PC-3 (cell line): ENCODE measurements at regions not wholly inside any gene's neighbourhood (a gene's known extent, or its start where the extent isn't known, plus 50 kb on each side); places are given as distances from the start of the nearest gene placed in this dataset.

ENCODE experiments used
- ATAC-seq: fragments of 200-7000 bp; cut with Tn5 transposase; 2 replicates; pipeline ENCODE4 v1.9.1; 2020; ENCODE audit warnings: mild to moderate bottlenecking, moderate library complexity
- BruUV-seq: library from RNA; stranded (reverse); fragments of 400-500 nt; replicated peaks from 2 replicates; lab custom pipeline; 2021; lab: Mats Ljungman, UMichigan
- CTCF ChIA-PET: fragments of 300-600 bp; sonication (Branson Sonifier 250); formaldehyde crosslinking; loops from one replicate; lab custom pipeline; 2022; ENCODE audit warnings: antibody characterized with exemption; lab: Charles Lee
- POLR2A ChIA-PET: fragments of 300-600 bp; sonication (Branson Sonifier 250); formaldehyde crosslinking; loops from one replicate; lab custom pipeline; 2022; ENCODE audit warnings: antibody characterized with exemption; ENCODE audit not compliant: unreplicated experiment; lab: Charles Lee
- DNase-seq: peaks from one replicate; pipeline ENCODE4 v3.0.0-alpha.2; 2015
- H2AFZ ChIP-seq: fragments of 300-600 bp; sonication (generic); 2 replicates; pipeline ENCODE4 v1.6.0; 2016; ENCODE audit warnings: antibody characterized with exemption, low read length
- H3F3A ChIP-seq: fragments of 300-600 bp; sonication (generic); one replicate; pipeline ENCODE4 v1.6.0; 2017; ENCODE audit warnings: antibody characterized with exemption, low read length, control low read depth, mild to moderate bottlenecking; ENCODE audit not compliant: unreplicated experiment
- H3K27ac ChIP-seq: fragments of 300-600 bp; sonication (generic); 2 replicates; pipeline ENCODE4 v1.5.1; 2016; ENCODE audit warnings: mild to moderate bottlenecking, low read length
- H3K27me3 ChIP-seq: fragments of 300-600 bp; sonication (generic); 2 replicates; pipeline ENCODE4 v1.6.1; 2016; ENCODE audit warnings: low read length, mixed read lengths
- H3K36me3 ChIP-seq: fragments of 300-600 bp; sonication (generic); 2 replicates; pipeline ENCODE4 v1.6.1; 2016; ENCODE audit warnings: low read depth, mixed run types, low read length, mixed read lengths
- H3K4me1 ChIP-seq: fragments of 300-600 bp; sonication (generic); 2 replicates; pipeline ENCODE4 v1.5.1; 2016; ENCODE audit warnings: low read length; ENCODE audit not compliant: insufficient read depth
- H3K4me2 ChIP-seq: fragments of 300-600 bp; sonication (generic); 2 replicates; pipeline ENCODE4 v1.6.0; 2016; ENCODE audit warnings: low read length
- H3K4me3 ChIP-seq: fragments of 300-600 bp; sonication (generic); 2 replicates; pipeline ENCODE4 v1.5.1; 2016; ENCODE audit warnings: mild to moderate bottlenecking, low read length, mixed read lengths
- H3K79me2 ChIP-seq: fragments of 300-600 bp; sonication (generic); 2 replicates; pipeline ENCODE4 v1.6.1; 2017; ENCODE audit warnings: low read length, mixed read lengths
- H3K9ac ChIP-seq: fragments of 300-600 bp; sonication (generic); 2 replicates; pipeline ENCODE4 v1.6.0; 2016; ENCODE audit warnings: mild to moderate bottlenecking, low read length
- H3K9me2 ChIP-seq: fragments of 300-600 bp; sonication (generic); replicated peaks from 2 replicates; pipeline ENCODE4 v1.6.1; 2016; ENCODE audit warnings: mixed run types, low read length, mixed read lengths
- H3K9me3 ChIP-seq: fragments of 300-600 bp; sonication (generic); 2 replicates; pipeline ENCODE4 v1.6.1; 2016; ENCODE audit warnings: low read length, mixed read lengths
- H4K20me1 ChIP-seq: fragments of 300-600 bp; sonication (generic); 2 replicates; pipeline ENCODE4 v1.6.1; 2016; ENCODE audit warnings: low read length, mixed read lengths
- CTCF ChIP-seq: fragments of 300-600 bp; sonication (generic); conservative IDR thresholded peaks from 2 replicates; pipeline ENCODE4 v1.5.1; 2017; ENCODE audit warnings: antibody characterized with exemption, low read depth, mild to moderate bottlenecking, low read length
- EZH2 ChIP-seq: fragments of 300-600 bp; sonication (generic); IDR thresholded peaks from one replicate; pipeline ENCODE4 v1.6.1; 2017; ENCODE audit warnings: antibody characterized with exemption, mild to moderate bottlenecking, low read length; ENCODE audit not compliant: unreplicated experiment
- EZH2phosphoT487 ChIP-seq: fragments of 300-600 bp; sonication (generic); IDR thresholded peaks from 2 replicates; pipeline ENCODE4 v1.6.1; 2018; ENCODE audit warnings: mild to moderate bottlenecking, antibody characterized with exemption, low read length, borderline replicate concordance
- intact Hi-C: fragments of 100-400 bp; cut with micrococcal nuclease; formaldehyde crosslinking; loops from 2 replicates; pipeline ENCODE4 v1.9.0; 2023

GRCh38 chr11:26823963-26824362 is 102.1 kb upstream of the SLC5A12 start:
- no peak overlapping the region for H3K4me3 ChIP-seq
- BruUV-seq, result no TSS peak
- H3K4me1 ChIP-seq, result no peaks in the 10 kb centered on the region
- H3K36me3 ChIP-seq, result no peaks in the 10 kb centered on the region
- H3K9me3 ChIP-seq, result no peaks in the 10 kb centered on the region
- no peak overlapping the region for H3K9ac ChIP-seq
- H3K4me2 ChIP-seq, result no peak overlapping the region
- DNase-seq (no peak), ATAC-seq (no peak)
- CTCF ChIA-PET, result no interaction called here
- H3K27me3 ChIP-seq, result no peaks in the 10 kb centered on the region
- POLR2A ChIA-PET, result no interaction called here
- TF ChIP-seq CTCF (no peak), EZH2phosphoT487 (no peak), EZH2 (no peak)
- intact Hi-C loops, result no loop called here
- no peaks in the 10 kb centered on the region for H4K20me1 ChIP-seq
- H3F3A ChIP-seq, result no peaks in the 10 kb centered on the region
- no peaks in the 10 kb centered on the region for H3K79me2 ChIP-seq
- H3K27ac ChIP-seq, result no peak overlapping the region
- no peak overlapping the region for H2AFZ ChIP-seq
- H3K9me2 ChIP-seq, result no peaks in the 10 kb centered on the region

GRCh38 chr11:26827567-26828081 is 105.8 kb upstream of the SLC5A12 start:
- no TSS peak for BruUV-seq
- H2AFZ ChIP-seq, result no peak overlapping the region
- no peak for DNase-seq

More at GRCh38 chr11:26827567-26828081, 105.8 kb upstream of the SLC5A12 start:
- H3F3A ChIP-seq, result no peaks in the 10 kb centered on the region
- H3K9ac ChIP-seq, result no peak overlapping the region
- ChIA-PET POLR2A (no interaction called here), CTCF (no interaction called here)
- no peaks in the 10 kb centered on the region for H4K20me1 ChIP-seq
- no peaks in the 10 kb centered on the region for H3K27me3 ChIP-seq
- intact Hi-C loops, result no loop called here
- no peaks in the 10 kb centered on the region for H3K9me2 ChIP-seq
- H3K36me3 ChIP-seq, result no peaks in the 10 kb centered on the region
- H3K4me3 ChIP-seq, result no peak overlapping the region
- ATAC-seq, result no peak
- H3K4me2 ChIP-seq, result no peak overlapping the region
- H3K27ac ChIP-seq, result no peak overlapping the region
- H3K4me1 ChIP-seq, result no peaks in the 10 kb centered on the region
- TF ChIP-seq EZH2, result no peak
- no peak for TF ChIP-seq EZH2phosphoT487
- TF ChIP-seq CTCF, result no peak
- H3K9me3 ChIP-seq, result no peaks in the 10 kb centered on the region
- no peaks in the 10 kb centered on the region for H3K79me2 ChIP-seq
